Fibroblast of lung (primary cell): ENCODE measurements at regions not wholly inside any gene's neighbourhood (a gene's known extent, or its start where the extent isn't known, plus 50 kb on each side); places are given as distances from the start of the nearest gene placed in this dataset.

Source experiments
- EZH2 ChIP-seq: IDR thresholded peaks from 2 replicates; pipeline ENCODE4 v1.5.1; 2012; ENCODE audit warnings: low read length, control low read depth, mild to moderate bottlenecking; ENCODE audit errors: missing control alignments
- TF ChIP-seq, protein P1 (sequence below), 2 donors: IDR thresholded peaks in 1 of 2; conservative IDR thresholded peaks in 1 of 2; 1 replicate in 1 of 2; 2 replicates in 1 of 2; pipeline ENCODE4 v1.5.1; 2011 to 2012; ENCODE audit warnings: low read length in 2 of 2, control low read depth in 1 of 2, inconsistent platforms in 1 of 2, low read depth in 1 of 2, mild to moderate bottlenecking in 1 of 2

DNA sequence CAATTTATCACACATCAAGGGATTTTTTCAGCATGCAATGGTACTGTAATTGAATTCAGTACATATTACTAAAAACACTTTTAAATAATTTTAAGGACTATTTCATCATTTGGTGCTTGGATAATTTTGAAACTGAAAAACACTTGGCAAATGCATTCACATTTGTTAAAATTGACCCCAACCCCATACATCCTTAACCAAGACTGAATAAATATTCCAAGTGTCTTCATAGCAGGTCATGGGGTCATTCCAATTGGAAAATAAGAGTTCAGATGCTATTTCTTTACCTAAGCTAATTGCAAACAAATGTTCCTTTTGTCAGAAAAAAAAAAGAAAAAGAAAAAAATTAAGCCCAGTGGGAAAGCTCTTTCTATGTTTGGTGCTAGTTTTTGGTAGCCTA lies 516.4 kb upstream of the SPRY2 start:
- TF ChIP-seq, protein P1, sequence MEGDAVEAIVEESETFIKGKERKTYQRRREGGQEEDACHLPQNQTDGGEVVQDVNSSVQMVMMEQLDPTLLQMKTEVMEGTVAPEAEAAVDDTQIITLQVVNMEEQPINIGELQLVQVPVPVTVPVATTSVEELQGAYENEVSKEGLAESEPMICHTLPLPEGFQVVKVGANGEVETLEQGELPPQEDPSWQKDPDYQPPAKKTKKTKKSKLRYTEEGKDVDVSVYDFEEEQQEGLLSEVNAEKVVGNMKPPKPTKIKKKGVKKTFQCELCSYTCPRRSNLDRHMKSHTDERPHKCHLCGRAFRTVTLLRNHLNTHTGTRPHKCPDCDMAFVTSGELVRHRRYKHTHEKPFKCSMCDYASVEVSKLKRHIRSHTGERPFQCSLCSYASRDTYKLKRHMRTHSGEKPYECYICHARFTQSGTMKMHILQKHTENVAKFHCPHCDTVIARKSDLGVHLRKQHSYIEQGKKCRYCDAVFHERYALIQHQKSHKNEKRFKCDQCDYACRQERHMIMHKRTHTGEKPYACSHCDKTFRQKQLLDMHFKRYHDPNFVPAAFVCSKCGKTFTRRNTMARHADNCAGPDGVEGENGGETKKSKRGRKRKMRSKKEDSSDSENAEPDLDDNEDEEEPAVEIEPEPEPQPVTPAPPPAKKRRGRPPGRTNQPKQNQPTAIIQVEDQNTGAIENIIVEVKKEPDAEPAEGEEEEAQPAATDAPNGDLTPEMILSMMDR (conservative IDR thresholded peaks at IDR 0.05 in 1 of 2, IDR thresholded peaks at IDR 0.05 in 1 of 2; ENCODE audit: low read depth in 1 of 2, low read length in 2 of 2) = no peak
- TF ChIP-seq EZH2 = no peak
